HEK293 (cell line): ENCODE measurements at regions not wholly inside any gene's neighbourhood (a gene's known extent, or its start where the extent isn't known, plus 50 kb on each side); places are given as distances from the start of the nearest gene placed in this dataset.

Experiments
- CTCF ChIA-PET: fragments of 350-600 bp; formaldehyde crosslinking; extraction: SDS; loops from one replicate; lab custom pipeline; 2021; ENCODE audit warnings: antibody characterized with exemption; lab: Yijun Ruan, JAX
- POLR2A ChIA-PET: fragments of 300-600 bp; formaldehyde crosslinking; extraction: SDS; loops from one replicate; lab custom pipeline; 2020; ENCODE audit warnings: antibody characterized with exemption, inconsistent platforms; lab: Yijun Ruan, JAX
- H3K27ac ChIP-seq: fragments of 200-500 bp; sonication (Bioruptor generic); 2 replicates; pipeline ENCODE4 v1.5.1; 2014; ENCODE audit warnings: low read depth, low read length, control low read depth, inconsistent platforms; ENCODE audit errors: extremely low read depth
- H3K36me3 ChIP-seq, 2 experiments: fragments of 200-500 bp in 1 of 2; sonication (Bioruptor generic) in 1 of 2; 1 replicate in 1 of 2; 2 replicates in 1 of 2; pipeline ENCODE4 v1.5.1; 2014 to 2017; ENCODE audit warnings: inconsistent platforms in 2 of 2, low read length in 2 of 2; ENCODE audit not compliant: control insufficient read depth in 2 of 2, insufficient read depth in 1 of 2
- H3K4me1 ChIP-seq: fragments of 200-500 bp; sonication (Bioruptor generic); 2 replicates; pipeline ENCODE4 v1.5.1; 2014; ENCODE audit warnings: mild to moderate bottlenecking, low read length, inconsistent platforms; ENCODE audit not compliant: control insufficient read depth, insufficient read depth
- H3K4me3 ChIP-seq: 2 replicates; pipeline ENCODE4 v1.5.1; 2011; ENCODE audit warnings: low read depth, mild to moderate bottlenecking, control low read depth, low read length, moderate library complexity
- H3K9me3 ChIP-seq: fragments of 200-500 bp; sonication (Bioruptor generic); 2 replicates; pipeline ENCODE4 v1.5.1; 2014; ENCODE audit warnings: low read depth, low read length, inconsistent platforms; ENCODE audit not compliant: control insufficient read depth, insufficient read depth
- BCL11A ChIP-seq: fragments of 450-650 bp; formaldehyde crosslinking; IDR thresholded peaks from 2 replicates; pipeline ENCODE4 v1.5.1; 2016; ENCODE audit warnings: low read depth, missing biosample characterization, missing genetic modification characterization
- ELK4 ChIP-seq: IDR thresholded peaks from 2 replicates; pipeline ENCODE4 v1.6.1; 2011; ENCODE audit warnings: mild to moderate bottlenecking, low read depth, low read length, borderline replicate concordance
- INSM2 ChIP-seq: fragments of 450-650 bp; formaldehyde crosslinking; IDR thresholded peaks from 2 replicates; pipeline ENCODE4 v1.5.1; 2016; ENCODE audit warnings: missing biosample characterization, missing genetic modification characterization
- MYNN ChIP-seq: fragments of 450-650 bp; formaldehyde crosslinking; IDR thresholded peaks from 2 replicates; pipeline ENCODE4 v1.5.1; 2016; ENCODE audit warnings: missing biosample characterization, missing genetic modification characterization, borderline replicate concordance
- SALL2 ChIP-seq: fragments of 450-650 bp; formaldehyde crosslinking; IDR thresholded peaks from 2 replicates; pipeline ENCODE4 v1.5.0; 2017; ENCODE audit warnings: missing biosample characterization, mild to moderate bottlenecking, missing genetic modification characterization, borderline replicate concordance
- SP7 ChIP-seq: fragments of 450-650 bp; formaldehyde crosslinking; IDR thresholded peaks from 2 replicates; pipeline ENCODE4 v1.5.1; 2016; ENCODE audit warnings: missing biosample characterization, missing genetic modification characterization
- TCF7L2 ChIP-seq: IDR thresholded peaks from 2 replicates; pipeline ENCODE4 v1.6.1; 2011; ENCODE audit warnings: low read depth, mild to moderate bottlenecking, inconsistent platforms, low read length, moderate library complexity, borderline replicate concordance
- ZFP3 ChIP-seq: fragments of 450-650 bp; formaldehyde crosslinking; IDR thresholded peaks from 2 replicates; pipeline ENCODE4 v1.5.1; 2016; ENCODE audit warnings: low read depth, missing biosample characterization, missing genetic modification characterization
- ZFP41 ChIP-seq: fragments of 450-650 bp; formaldehyde crosslinking; IDR thresholded peaks from 2 replicates; pipeline ENCODE4 v1.5.1; 2016; ENCODE audit warnings: missing biosample characterization, missing genetic modification characterization, borderline replicate concordance
- ZIC2 ChIP-seq: fragments of 450-650 bp; formaldehyde crosslinking; IDR thresholded peaks from 2 replicates; pipeline ENCODE4 v1.5.1; 2016; ENCODE audit warnings: missing biosample characterization, missing genetic modification characterization
- ZNF114 ChIP-seq: fragments of 450-650 bp; formaldehyde crosslinking; IDR thresholded peaks from 2 replicates; pipeline ENCODE4 v1.5.0; 2017; ENCODE audit warnings: missing biosample characterization, missing genetic modification characterization
- ZNF121 ChIP-seq: fragments of 450-650 bp; formaldehyde crosslinking; IDR thresholded peaks from 2 replicates; pipeline ENCODE4 v1.5.1; 2016; ENCODE audit warnings: missing biosample characterization, missing genetic modification characterization
- ZNF140 ChIP-seq: fragments of 450-650 bp; formaldehyde crosslinking; IDR thresholded peaks from 2 replicates; pipeline ENCODE4 v1.5.1; 2016; ENCODE audit warnings: missing biosample characterization, missing genetic modification characterization
- ZNF155 ChIP-seq: fragments of 450-650 bp; formaldehyde crosslinking; IDR thresholded peaks from 2 replicates; pipeline ENCODE4 v1.5.1; 2016; ENCODE audit warnings: missing biosample characterization, missing genetic modification characterization
- ZNF19 ChIP-seq: fragments of 450-650 bp; formaldehyde crosslinking; IDR thresholded peaks from 2 replicates; pipeline ENCODE4; 2016; ENCODE audit warnings: missing biosample characterization, missing genetic modification characterization, low read depth
- ZNF26 ChIP-seq: fragments of 450-650 bp; formaldehyde crosslinking; IDR thresholded peaks from 2 replicates; pipeline ENCODE4 v1.5.1; 2016; ENCODE audit warnings: missing biosample characterization, missing genetic modification characterization
- ZNF311 ChIP-seq: fragments of 450-650 bp; formaldehyde crosslinking; IDR thresholded peaks from 2 replicates; pipeline ENCODE4 v1.5.1; 2017; ENCODE audit warnings: missing biosample characterization, missing genetic modification characterization, borderline replicate concordance
- ZNF335 ChIP-seq: fragments of 450-650 bp; formaldehyde crosslinking; conservative IDR thresholded peaks from 2 replicates; pipeline ENCODE4 v1.5.1; 2016; ENCODE audit warnings: missing biosample characterization, missing genetic modification characterization
- ZNF366 ChIP-seq: fragments of 450-650 bp; formaldehyde crosslinking; conservative IDR thresholded peaks from 2 replicates; pipeline ENCODE4 v1.5.1; 2016; ENCODE audit warnings: missing biosample characterization, missing genetic modification characterization
- ZNF416 ChIP-seq: fragments of 450-650 bp; formaldehyde crosslinking; IDR thresholded peaks from 2 replicates; pipeline ENCODE4 v1.5.1; 2016; ENCODE audit warnings: missing biosample characterization, missing genetic modification characterization
- ZNF423 ChIP-seq: fragments of 450-650 bp; formaldehyde crosslinking; IDR thresholded peaks from 2 replicates; pipeline ENCODE4 v1.5.1; 2016; ENCODE audit warnings: missing biosample characterization, missing genetic modification characterization
- ZNF518A ChIP-seq: fragments of 450-650 bp; formaldehyde crosslinking; conservative IDR thresholded peaks from 2 replicates; pipeline ENCODE4 v1.5.1; 2016; ENCODE audit warnings: low read depth, missing biosample characterization, missing genetic modification characterization
- ZNF629 ChIP-seq: fragments of 450-650 bp; formaldehyde crosslinking; IDR thresholded peaks from 2 replicates; pipeline ENCODE4 v1.5.1; 2017; ENCODE audit warnings: missing biosample characterization, missing genetic modification characterization
- ZNF747 ChIP-seq: fragments of 450-650 bp; formaldehyde crosslinking; IDR thresholded peaks from 2 replicates; pipeline ENCODE4 v1.5.1; 2016; ENCODE audit warnings: missing biosample characterization, missing genetic modification characterization
- ZNF776 ChIP-seq: fragments of 450-650 bp; formaldehyde crosslinking; IDR thresholded peaks from 2 replicates; pipeline ENCODE4 v1.5.0; 2017; ENCODE audit warnings: missing biosample characterization, missing genetic modification characterization, borderline replicate concordance
- ZSCAN4 ChIP-seq: fragments of 450-650 bp; formaldehyde crosslinking; IDR thresholded peaks from 2 replicates; pipeline ENCODE4 v1.5.1; 2017; ENCODE audit warnings: missing biosample characterization, missing genetic modification characterization

- H3K36me3 ChIP-seq, result no peaks in the 10 kb centered on the region
- TF ChIP-seq ZSCAN4 (tag by site-specific recombination) (no peak), ZNF140 (tag by site-specific recombination) (no peak), TCF7L2 (no peak), ZNF311 (tag by site-specific recombination) (no peak), SP7 (no peak), ZNF335 (no peak)
- TF ChIP-seq, all 188 proteins: peak for 0
- no peak overlapping the region for H3K4me3 ChIP-seq
- H3K4me1 ChIP-seq, result no peaks in the 10 kb centered on the region
- no peaks in the 10 kb centered on the region; the same call in none of the 2 replicates for H3K9me3 ChIP-seq
- H3K27ac ChIP-seq, result no peak overlapping the region
- ChIA-PET CTCF (no interaction called here), POLR2A (no interaction called here)
Measured at GRCh38 chrX:63418211-63418610, 67.1 kb upstream of the SPIN4 start.

- POLR2A ChIA-PET, result no interaction called here
Measured at GRCh38 chrX:63417649-63418048, 66.5 kb upstream of the SPIN4 start.

More at GRCh38 chrX:63417649-63418048, 66.5 kb upstream of the SPIN4 start:
- TF ChIP-seq ZNF518A (tag by site-specific recombination), result no peak
- TF ChIP-seq ZNF747, result no peak
- no peak for TF ChIP-seq SALL2
- no peak for TF ChIP-seq ZNF114 (tag by site-specific recombination)
- no peak for TF ChIP-seq ZFP41 (tag by site-specific recombination)
- no peak for TF ChIP-seq ZFP3 (tag by site-specific recombination)
- TF ChIP-seq INSM2 (tag by site-specific recombination), result no peak
- TF ChIP-seq MYNN, result no peak
- no peak for TF ChIP-seq ELK4
- no peak for TF ChIP-seq ZIC2 (tag by site-specific recombination)
- no peak for TF ChIP-seq ZNF19
- no peak for TF ChIP-seq ZNF155 (tag by site-specific recombination)
- TF ChIP-seq ZNF629 (tag by site-specific recombination), result no peak
- TF ChIP-seq ZNF423, result no peak
- TF ChIP-seq ZNF121 (tag by site-specific recombination), result no peak
- no peak for TF ChIP-seq ZNF366
- no peak for TF ChIP-seq ZNF416 (tag by site-specific recombination)
- no peak for TF ChIP-seq ZNF776 (tag by site-specific recombination)
- no peak for TF ChIP-seq BCL11A (tag by site-specific recombination)
- TF ChIP-seq ZNF26, result no peak
- no peaks in the 10 kb centered on the region; the same call in none of the 2 replicates for H3K9me3 ChIP-seq
- CTCF ChIA-PET, result no interaction called here
- no peak overlapping the region for H3K27ac ChIP-seq
- no peaks in the 10 kb centered on the region for H3K4me1 ChIP-seq
- no peaks in the 10 kb centered on the region for H3K36me3 ChIP-seq
- H3K4me3 ChIP-seq, result no peak overlapping the region
